ENCODE measurements at regions not wholly inside any gene's neighbourhood (a gene's known extent, or its start where the extent isn't known, plus 50 kb on each side); places are given as distances from the start of the nearest gene placed in this dataset.

DNA sequence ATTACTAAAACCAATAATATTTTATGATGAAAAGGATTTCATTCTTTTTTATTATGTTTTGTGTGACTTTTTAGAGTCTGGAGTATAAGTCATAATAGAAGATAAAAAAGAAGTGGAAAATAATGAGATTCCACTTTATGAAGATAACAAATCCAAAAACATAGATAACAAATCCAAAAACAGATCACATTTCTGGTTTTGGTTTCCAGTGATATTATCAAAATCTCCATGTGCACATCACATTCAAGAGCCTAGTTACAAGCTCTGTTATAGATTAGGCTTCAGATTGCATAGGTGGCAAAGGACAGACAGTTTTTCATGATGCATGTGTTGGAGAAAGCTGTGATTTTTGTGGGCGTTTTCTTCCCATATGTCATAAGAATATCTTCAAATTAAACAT, 648.2 kb downstream of the STK39 start (continued):
- TF ChIP-seq, protein P1, sequence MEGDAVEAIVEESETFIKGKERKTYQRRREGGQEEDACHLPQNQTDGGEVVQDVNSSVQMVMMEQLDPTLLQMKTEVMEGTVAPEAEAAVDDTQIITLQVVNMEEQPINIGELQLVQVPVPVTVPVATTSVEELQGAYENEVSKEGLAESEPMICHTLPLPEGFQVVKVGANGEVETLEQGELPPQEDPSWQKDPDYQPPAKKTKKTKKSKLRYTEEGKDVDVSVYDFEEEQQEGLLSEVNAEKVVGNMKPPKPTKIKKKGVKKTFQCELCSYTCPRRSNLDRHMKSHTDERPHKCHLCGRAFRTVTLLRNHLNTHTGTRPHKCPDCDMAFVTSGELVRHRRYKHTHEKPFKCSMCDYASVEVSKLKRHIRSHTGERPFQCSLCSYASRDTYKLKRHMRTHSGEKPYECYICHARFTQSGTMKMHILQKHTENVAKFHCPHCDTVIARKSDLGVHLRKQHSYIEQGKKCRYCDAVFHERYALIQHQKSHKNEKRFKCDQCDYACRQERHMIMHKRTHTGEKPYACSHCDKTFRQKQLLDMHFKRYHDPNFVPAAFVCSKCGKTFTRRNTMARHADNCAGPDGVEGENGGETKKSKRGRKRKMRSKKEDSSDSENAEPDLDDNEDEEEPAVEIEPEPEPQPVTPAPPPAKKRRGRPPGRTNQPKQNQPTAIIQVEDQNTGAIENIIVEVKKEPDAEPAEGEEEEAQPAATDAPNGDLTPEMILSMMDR (IDR thresholded peaks at IDR 0.05; ENCODE audit: control extremely low read depth in 1 of 3, insufficient read depth in 1 of 3, low read depth in 1 of 3, low read length in 3 of 3) = no peak
- TF ChIP-seq BRCA1 (IDR thresholded peaks at IDR 0.05; ENCODE audit: low read depth, low read length) (no peak), SIX5 (IDR thresholded peaks at IDR 0.05; ENCODE audit: low read depth, low read length) (no peak), EP300 (IDR thresholded peaks at IDR 0.05; ENCODE audit: borderline replicate concordance in 1 of 2, low read depth in 2 of 2, low read length in 2 of 2) (no peak), USF2 (IDR thresholded peaks at IDR 0.05; ENCODE audit: low read length) (no peak)
- TF ChIP-seq, protein P2, sequence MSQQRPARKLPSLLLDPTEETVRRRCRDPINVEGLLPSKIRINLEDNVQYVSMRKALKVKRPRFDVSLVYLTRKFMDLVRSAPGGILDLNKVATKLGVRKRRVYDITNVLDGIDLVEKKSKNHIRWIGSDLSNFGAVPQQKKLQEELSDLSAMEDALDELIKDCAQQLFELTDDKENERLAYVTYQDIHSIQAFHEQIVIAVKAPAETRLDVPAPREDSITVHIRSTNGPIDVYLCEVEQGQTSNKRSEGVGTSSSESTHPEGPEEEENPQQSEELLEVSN (IDR thresholded peaks at IDR 0.05) = no peak
